ENCODE measurements at regions not wholly inside any gene's neighbourhood (a gene's known extent, or its start where the extent isn't known, plus 50 kb on each side); places are given as distances from the start of the nearest gene placed in this dataset.

DNA sequence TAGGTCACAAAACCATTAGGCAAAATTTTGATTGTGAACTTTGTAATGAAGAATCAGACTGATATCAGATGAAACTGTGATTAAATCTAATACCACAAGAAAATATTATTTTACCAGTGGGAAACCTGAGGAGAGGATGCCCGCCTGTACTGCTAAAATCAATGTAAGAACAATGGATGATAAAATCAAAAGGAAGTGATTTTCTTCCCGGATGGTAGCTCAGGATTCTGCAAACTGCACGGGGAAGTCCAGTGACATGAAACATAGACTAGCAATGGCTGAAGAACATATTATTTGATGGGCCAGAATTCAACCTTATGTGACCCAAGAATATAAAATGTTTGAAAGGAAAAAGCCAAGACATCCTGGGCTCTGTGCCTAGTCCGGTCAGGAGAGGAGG lies 974.9 kb downstream of the PCDH18 start:
- intact Hi-C loops (cut with micrococcal nuclease) = no loop called here
- no peak overlapping the region for H3K27ac Mint-ChIP-seq
- H3K9me3 Mint-ChIP-seq = no peaks in the 10 kb centered on the region
- no peak overlapping the region for H3K4me3 Mint-ChIP-seq
- DNase-seq (ENCODE audit: low spot score) = no peak
- no peaks in the 10 kb centered on the region for H3K4me1 Mint-ChIP-seq (ENCODE audit: low read depth)
- no peaks in the 10 kb centered on the region for H3K27me3 Mint-ChIP-seq (ENCODE audit: insufficient read depth)
- no peaks in the 10 kb centered on the region for H3K36me3 Mint-ChIP-seq (ENCODE audit: low read depth)

DNA sequence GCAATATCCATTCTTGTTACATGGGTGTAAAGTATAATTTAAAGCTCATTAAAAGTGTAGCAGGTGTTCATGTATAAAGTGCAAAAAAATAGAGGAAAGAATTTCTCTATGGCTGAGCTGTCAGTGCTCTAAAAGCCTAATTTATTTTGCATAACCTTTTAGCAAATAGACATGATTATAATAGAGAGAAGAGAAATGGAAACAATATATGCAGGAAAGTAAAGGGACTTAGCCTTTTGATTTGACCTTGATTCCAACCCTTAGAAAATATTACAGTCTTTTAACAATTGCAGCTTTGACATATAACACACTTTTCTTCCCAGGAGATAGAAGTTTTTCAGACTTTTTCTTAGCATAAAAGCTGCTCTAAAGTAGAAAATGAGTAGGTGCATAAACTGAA lies 978.3 kb downstream of the PCDH18 start:
- no peak overlapping the region for H3K27ac Mint-ChIP-seq
- H3K9me3 Mint-ChIP-seq = peaks cover 2% of the 10 kb centered on the region
- no peak for DNase-seq (ENCODE audit: low spot score)
- no peaks in the 10 kb centered on the region for H3K36me3 Mint-ChIP-seq (ENCODE audit: low read depth)
- no peaks in the 10 kb centered on the region for H3K27me3 Mint-ChIP-seq (ENCODE audit: insufficient read depth)
- intact Hi-C loops (cut with micrococcal nuclease) = no loop called here
- H3K4me1 Mint-ChIP-seq (ENCODE audit: low read depth) = no peaks in the 10 kb centered on the region
- no peak overlapping the region for H3K4me3 Mint-ChIP-seq

GRCh38 chr4:136551753-136552152 lies 980.5 kb downstream of the PCDH18 start:
- Mint-ChIP-seq H3K27me3 (ENCODE audit: insufficient read depth) (no peaks in the 10 kb centered on the region), H3K4me1 (ENCODE audit: low read depth) (no peaks in the 10 kb centered on the region), H3K27ac (no peak overlapping the region), H3K4me3 (no peak overlapping the region), H3K9me3 (peaks cover 2% of the 10 kb centered on the region), H3K36me3 (ENCODE audit: low read depth) (no peaks in the 10 kb centered on the region)
- DNase-seq (ENCODE audit: low spot score) = no peak
- intact Hi-C loops (cut with micrococcal nuclease) = no loop called here

DNA sequence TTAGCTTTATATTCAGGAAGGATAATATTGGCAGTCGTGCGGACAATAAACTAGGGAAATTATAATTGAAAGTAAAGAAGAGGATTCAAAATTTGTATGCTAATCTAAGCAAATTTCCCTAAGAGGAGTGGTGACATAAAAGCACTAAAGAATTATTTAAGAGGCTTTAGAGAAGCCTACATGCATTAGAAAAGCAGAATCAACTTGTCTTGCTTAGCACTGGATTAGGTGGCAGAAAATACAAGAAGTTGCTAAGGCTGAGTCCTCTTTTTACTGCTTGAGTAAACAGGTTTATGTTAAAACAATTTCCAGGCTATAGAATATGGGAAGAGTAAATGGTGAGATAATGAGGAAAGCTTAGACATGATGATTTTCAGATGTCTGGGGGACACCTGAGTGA lies 991.5 kb downstream of the PCDH18 start:
- no peak for DNase-seq (ENCODE audit: low spot score)
- no peaks in the 10 kb centered on the region for H3K9me3 Mint-ChIP-seq
- no peaks in the 10 kb centered on the region for H3K36me3 Mint-ChIP-seq (ENCODE audit: low read depth)
- H3K27ac Mint-ChIP-seq = no peak overlapping the region
- H3K4me3 Mint-ChIP-seq = no peak overlapping the region
- H3K4me1 Mint-ChIP-seq (ENCODE audit: low read depth) = no peaks in the 10 kb centered on the region
- intact Hi-C loops (cut with micrococcal nuclease) = no loop called here
- no peaks in the 10 kb centered on the region for H3K27me3 Mint-ChIP-seq (ENCODE audit: insufficient read depth)

- Mint-ChIP-seq H3K27me3 (ENCODE audit: insufficient read depth) (no peaks in the 10 kb centered on the region), H3K27ac (no peak overlapping the region), H3K36me3 (ENCODE audit: low read depth) (no peaks in the 10 kb centered on the region), H3K4me3 (no peak overlapping the region), H3K4me1 (ENCODE audit: low read depth) (no peaks in the 10 kb centered on the region), H3K9me3 (no peaks in the 10 kb centered on the region)
- intact Hi-C loops (cut with micrococcal nuclease) = no loop called here
- DNase-seq (ENCODE audit: low spot score) = no peak
Observed at GRCh38 chr4:136528131-136528530, 1004.2 kb downstream of the PCDH18 start.

GRCh38 chr4:136526517-136526916 lies 1005.8 kb downstream of the PCDH18 start:
- H3K27me3 Mint-ChIP-seq (ENCODE audit: insufficient read depth) = no peaks in the 10 kb centered on the region
- no peaks in the 10 kb centered on the region for H3K36me3 Mint-ChIP-seq (ENCODE audit: low read depth)
- no peak overlapping the region for H3K4me3 Mint-ChIP-seq
- no peak overlapping the region for H3K27ac Mint-ChIP-seq
- no peaks in the 10 kb centered on the region for H3K9me3 Mint-ChIP-seq
- DNase-seq (ENCODE audit: low spot score) = no peak
- intact Hi-C loops (cut with micrococcal nuclease) = no loop called here
- H3K4me1 Mint-ChIP-seq (ENCODE audit: low read depth) = no peaks in the 10 kb centered on the region

GRCh38 chr4:136524039-136524438 lies 1008.3 kb downstream of the PCDH18 start:
- Mint-ChIP-seq H3K4me3 (no peak overlapping the region), H3K4me1 (ENCODE audit: low read depth) (no peaks in the 10 kb centered on the region), H3K36me3 (ENCODE audit: low read depth) (no peaks in the 10 kb centered on the region), H3K9me3 (no peaks in the 10 kb centered on the region), H3K27ac (no peak overlapping the region), H3K27me3 (ENCODE audit: insufficient read depth) (no peaks in the 10 kb centered on the region)
- intact Hi-C loops (cut with micrococcal nuclease) = no loop called here
- no peak for DNase-seq (ENCODE audit: low spot score)

DNA sequence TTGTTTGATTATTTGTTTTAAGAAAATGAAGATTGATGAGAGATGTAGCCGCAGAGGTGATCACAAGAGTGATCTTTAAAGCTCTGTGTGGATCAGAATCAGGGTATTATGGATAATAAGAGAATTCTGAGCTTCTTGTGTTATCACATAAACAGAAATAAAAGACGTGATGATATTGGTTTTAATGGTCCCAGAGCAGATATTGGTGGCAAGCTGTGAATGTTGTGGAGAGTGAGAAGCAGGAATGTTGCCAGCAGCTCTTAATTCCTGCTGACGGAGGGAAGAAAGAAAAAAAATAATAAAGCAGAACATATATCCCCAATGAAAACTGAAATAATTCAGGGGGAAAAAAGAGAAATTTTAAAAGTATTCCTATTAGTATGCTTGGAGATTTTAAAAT lies 1015.9 kb downstream of the PCDH18 start:
- intact Hi-C loops (cut with micrococcal nuclease) = no loop called here
- no peaks in the 10 kb centered on the region for H3K27me3 Mint-ChIP-seq (ENCODE audit: insufficient read depth)
- no peak overlapping the region for H3K4me3 Mint-ChIP-seq
- H3K4me1 Mint-ChIP-seq (ENCODE audit: low read depth) = no peaks in the 10 kb centered on the region
- H3K9me3 Mint-ChIP-seq = no peaks in the 10 kb centered on the region
- no peak for DNase-seq (ENCODE audit: low spot score)
- H3K27ac Mint-ChIP-seq = no peak overlapping the region
- no peaks in the 10 kb centered on the region for H3K36me3 Mint-ChIP-seq (ENCODE audit: low read depth)

DNA sequence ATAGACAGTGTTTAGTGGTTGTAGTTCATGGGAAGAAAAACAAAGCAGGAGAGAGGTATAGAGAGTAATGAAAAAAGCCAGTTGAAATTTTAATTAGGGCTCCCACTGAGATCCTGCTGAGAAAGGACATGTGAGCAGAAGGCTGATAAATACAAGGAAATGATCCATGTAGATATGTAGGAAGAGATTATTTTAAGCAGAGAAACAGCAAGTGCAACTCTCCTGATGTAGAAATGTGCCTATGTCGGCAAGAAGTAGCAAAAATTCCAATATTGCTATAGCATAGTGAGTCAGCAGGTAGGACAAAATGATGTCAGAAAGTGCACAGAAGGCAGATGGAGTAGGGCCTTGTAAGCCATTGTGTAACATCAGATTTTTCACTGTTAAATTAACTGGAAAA lies 1027.3 kb downstream of the PCDH18 start:
- Mint-ChIP-seq H3K9me3 (no peaks in the 10 kb centered on the region), H3K27ac (no peak overlapping the region), H3K27me3 (ENCODE audit: insufficient read depth) (no peaks in the 10 kb centered on the region), H3K4me3 (no peak overlapping the region), H3K36me3 (ENCODE audit: low read depth) (no peaks in the 10 kb centered on the region), H3K4me1 (ENCODE audit: low read depth) (no peaks in the 10 kb centered on the region)
- no peak for DNase-seq (ENCODE audit: low spot score)
- intact Hi-C loops (cut with micrococcal nuclease) = no loop called here

DNA sequence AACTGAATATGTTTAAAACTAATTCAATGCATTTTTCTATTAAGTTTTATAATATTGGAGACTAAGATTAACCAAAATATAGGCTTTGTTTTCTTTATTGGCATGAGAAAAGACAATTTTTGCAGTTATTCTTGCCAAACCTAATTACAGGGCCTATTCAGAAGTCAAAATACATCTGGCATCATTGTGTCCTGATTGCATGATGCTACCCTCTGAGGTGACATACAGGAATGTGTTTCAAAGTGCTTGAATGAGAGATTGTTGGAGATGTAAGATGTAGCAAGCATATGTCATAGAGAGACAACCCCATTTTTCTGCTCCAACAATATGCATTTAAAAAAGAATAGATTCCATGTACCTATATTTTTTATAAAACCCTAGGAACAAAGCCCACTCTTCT lies 1036.4 kb downstream of the PCDH18 start:
- no peaks in the 10 kb centered on the region for H3K27me3 Mint-ChIP-seq (ENCODE audit: insufficient read depth)
- no peak for DNase-seq (ENCODE audit: low spot score)
- no peaks in the 10 kb centered on the region for H3K36me3 Mint-ChIP-seq (ENCODE audit: low read depth)
- no peaks in the 10 kb centered on the region for H3K4me1 Mint-ChIP-seq (ENCODE audit: low read depth)
- no peak overlapping the region for H3K4me3 Mint-ChIP-seq
- intact Hi-C loops (cut with micrococcal nuclease) = no loop called here
- H3K27ac Mint-ChIP-seq = no peak overlapping the region
- H3K9me3 Mint-ChIP-seq = no peaks in the 10 kb centered on the region

- no peaks in the 10 kb centered on the region for H3K27me3 Mint-ChIP-seq (ENCODE audit: insufficient read depth)
- H3K36me3 Mint-ChIP-seq (ENCODE audit: low read depth) = no peaks in the 10 kb centered on the region
Observed at GRCh38 chr4:136495076-136495475, 1037.2 kb downstream of the PCDH18 start.

DNA sequence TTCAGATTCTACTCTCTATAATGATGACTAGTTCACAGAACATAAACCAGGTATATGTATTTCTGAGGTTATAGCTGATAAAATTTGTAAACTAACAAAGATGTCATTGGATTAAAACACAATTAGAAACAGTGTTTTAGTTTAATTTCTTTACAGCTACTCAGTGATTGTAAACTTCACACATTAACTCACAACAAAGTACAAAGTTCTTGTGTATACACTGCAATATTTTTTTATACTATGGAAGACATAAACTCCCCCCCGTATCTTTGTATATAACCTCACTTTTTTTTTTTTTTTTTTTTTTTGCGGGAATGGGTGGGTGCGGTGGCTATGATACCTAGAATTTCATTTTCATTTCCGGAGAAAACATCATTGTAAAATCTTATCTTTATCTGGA lies 1043.2 kb downstream of the PCDH18 start:
- Mint-ChIP-seq H3K4me3 (no peak overlapping the region), H3K9me3 (no peaks in the 10 kb centered on the region), H3K36me3 (ENCODE audit: low read depth) (no peaks in the 10 kb centered on the region), H3K27me3 (ENCODE audit: insufficient read depth) (no peaks in the 10 kb centered on the region), H3K4me1 (ENCODE audit: low read depth) (no peaks in the 10 kb centered on the region), H3K27ac (no peak overlapping the region)
- intact Hi-C loops (cut with micrococcal nuclease) = no loop called here
- DNase-seq (ENCODE audit: low spot score) = no peak

More at GRCh38 chr4:136495076-136495475, 1037.2 kb downstream of the PCDH18 start:
- no peak for DNase-seq (ENCODE audit: low spot score)
- intact Hi-C loops (cut with micrococcal nuclease) = no loop called here
- Mint-ChIP-seq H3K4me3 (no peak overlapping the region), H3K4me1 (ENCODE audit: low read depth) (no peaks in the 10 kb centered on the region), H3K9me3 (no peaks in the 10 kb centered on the region), H3K27ac (no peak overlapping the region)

GRCh38 chr4:136484996-136485395 lies 1047.3 kb downstream of the PCDH18 start:
- Mint-ChIP-seq H3K27me3 (ENCODE audit: insufficient read depth) (no peaks in the 10 kb centered on the region), H3K4me1 (ENCODE audit: low read depth) (no peaks in the 10 kb centered on the region), H3K9me3 (no peaks in the 10 kb centered on the region), H3K36me3 (ENCODE audit: low read depth) (no peaks in the 10 kb centered on the region), H3K27ac (no peak overlapping the region), H3K4me3 (no peak overlapping the region)
- intact Hi-C loops (cut with micrococcal nuclease) = no loop called here
- no peak for DNase-seq (ENCODE audit: low spot score)

GRCh38 chr4:136476753-136477152 lies 1055.5 kb downstream of the PCDH18 start:
- Mint-ChIP-seq H3K27ac (no peak overlapping the region), H3K27me3 (ENCODE audit: insufficient read depth) (no peaks in the 10 kb centered on the region), H3K4me1 (ENCODE audit: low read depth) (no peaks in the 10 kb centered on the region), H3K9me3 (no peaks in the 10 kb centered on the region), H3K36me3 (ENCODE audit: low read depth) (no peaks in the 10 kb centered on the region), H3K4me3 (no peak overlapping the region)
- intact Hi-C loops (cut with micrococcal nuclease) = no loop called here
- DNase-seq (ENCODE audit: low spot score) = no peak

All from activated T-helper 1 cell treated with anti-CD3 and anti-CD28 coated beads, Interleukin-12 subunit alpha, Interleukin-12 subunit beta, Interleukin-2, Interleukin-4 antibody, amounts not matched to agents 30 ng/mL and 10 ng/mL and 1 ng/mL, durations not matched to agents 14 hours and 24 hours and 36 hours (primary cell).